Stimulated activated CD8-positive, alpha-beta memory T cell treated with anti-CD3 and anti-CD28 coated beads, Interleukin-7, amount 100 ng/mL, for 4 hours (primary cell): ENCODE measurements at regions not wholly inside any gene's neighbourhood (a gene's known extent, or its start where the extent isn't known, plus 50 kb on each side); places are given as distances from the start of the nearest gene placed in this dataset.
"Not testable (repeated sequence)": the region's sequence is repeated elsewhere in the genome, so short reads cannot be mapped to it uniquely, and the experiment has no call there.

Experiments
- DNase-seq, 2 donors: peaks; one replicate each; pipeline ENCODE4 v3.0.0-alpha.2; 2020; ENCODE audit warnings: low read depth in 2 of 2

GRCh38 chr6:9316831-9317230 lies 881.5 kb upstream of the SLC35B3 start:
- no peak for DNase-seq

GRCh38 chr6:9315966-9316650 lies 880.8 kb upstream of the SLC35B3 start:
- no peak for DNase-seq

GRCh38 chr6:9308284-9308683 lies 872.9 kb upstream of the SLC35B3 start:
- DNase-seq: no peak

GRCh38 chr6:9307786-9308185 lies 872.4 kb upstream of the SLC35B3 start:
- DNase-seq: no peak

- no peak for DNase-seq
Observed at GRCh38 chr6:9307187-9307586, 871.8 kb upstream of the SLC35B3 start.

GRCh38 chr6:9295644-9296043 lies 860.3 kb upstream of the SLC35B3 start:
- no peak for DNase-seq

- DNase-seq: no peak
Observed at GRCh38 chr6:9292975-9293374, 857.6 kb upstream of the SLC35B3 start.

- not testable (repeated sequence) for DNase-seq
Observed at GRCh38 chr6:9290342-9290741, 855.0 kb upstream of the SLC35B3 start.

GRCh38 chr6:9272671-9273070 lies 837.3 kb upstream of the SLC35B3 start:
- DNase-seq: no peak

GRCh38 chr6:9266741-9267140 lies 831.4 kb upstream of the SLC35B3 start:
- DNase-seq: no peak

- DNase-seq: no peak
Observed at GRCh38 chr6:9257215-9257614, 821.9 kb upstream of the SLC35B3 start.

- DNase-seq: no peak
Observed at GRCh38 chr6:9254251-9254650, 818.9 kb upstream of the SLC35B3 start.

GRCh38 chr6:9252799-9253198 lies 817.5 kb upstream of the SLC35B3 start:
- DNase-seq: no peak

GRCh38 chr6:9250852-9251251 lies 815.5 kb upstream of the SLC35B3 start:
- no peak for DNase-seq

GRCh38 chr6:9248133-9248532 lies 812.8 kb upstream of the SLC35B3 start:
- DNase-seq: no peak

GRCh38 chr6:9240861-9241260 lies 805.5 kb upstream of the SLC35B3 start:
- no peak for DNase-seq

- no peak for DNase-seq
Observed at GRCh38 chr6:9236443-9236842, 801.1 kb upstream of the SLC35B3 start.

GRCh38 chr6:9233686-9234085 lies 798.3 kb upstream of the SLC35B3 start:
- no peak for DNase-seq

- no peak for DNase-seq
Observed at GRCh38 chr6:9233226-9233625, 797.9 kb upstream of the SLC35B3 start.

GRCh38 chr6:9225441-9225871 lies 790.1 kb upstream of the SLC35B3 start:
- no peak for DNase-seq

GRCh38 chr6:9224539-9224938 lies 789.2 kb upstream of the SLC35B3 start:
- no peak for DNase-seq

- DNase-seq: not testable (repeated sequence)
Observed at GRCh38 chr6:9213717-9214116, 778.4 kb upstream of the SLC35B3 start.

- DNase-seq: no peak
Observed at GRCh38 chr6:9208966-9209365, 773.6 kb upstream of the SLC35B3 start.

GRCh38 chr6:9205645-9206044 lies 770.3 kb upstream of the SLC35B3 start:
- DNase-seq: no peak
